Hepatocyte (in vitro differentiated cells): ENCODE measurements at regions not wholly inside any gene's neighbourhood (a gene's known extent, or its start where the extent isn't known, plus 50 kb on each side); places are given as distances from the start of the nearest gene placed in this dataset.
"Not testable (repeated sequence)": the region's sequence is repeated elsewhere in the genome, so short reads cannot be mapped to it uniquely, and the experiment has no call there.

Experiments used
- DNase-seq: peaks from one replicate; pipeline ENCODE4 v3.0.0-alpha.2; 2016; ENCODE audit warnings: low spot score
- H2AFZ ChIP-seq: fragments of 200-600 bp; sonication (generic); 2 replicates; pipeline ENCODE4 v1.6.0; 2016; ENCODE audit warnings: antibody characterized with exemption, mild to moderate bottlenecking
- H3K27ac ChIP-seq: fragments of 200-600 bp; sonication (generic); 2 replicates; pipeline ENCODE4 v1.5.1; 2016; ENCODE audit warnings: mild to moderate bottlenecking
- H3K27me3 ChIP-seq: fragments of 200-600 bp; sonication (generic); 2 replicates; pipeline ENCODE4 v1.6.1; 2016
- H3K36me3 ChIP-seq: fragments of 200-600 bp; sonication (generic); replicated peaks from 2 replicates; pipeline ENCODE4 v1.5.1; 2016; ENCODE audit warnings: low read depth; ENCODE audit not compliant: insufficient read depth
- H3K4me1 ChIP-seq: fragments of 200-600 bp; sonication (generic); 2 replicates; pipeline ENCODE4 v1.5.1; 2016; ENCODE audit warnings: mild to moderate bottlenecking, moderate library complexity; ENCODE audit not compliant: insufficient read depth
- H3K4me2 ChIP-seq: fragments of 200-600 bp; sonication (generic); 2 replicates; pipeline ENCODE4 v1.6.0; 2016
- H3K4me3 ChIP-seq: fragments of 200-600 bp; sonication (generic); 2 replicates; pipeline ENCODE4 v1.5.1; 2016; ENCODE audit warnings: mild to moderate bottlenecking
- H3K79me2 ChIP-seq: fragments of 200-600 bp; sonication (generic); 2 replicates; pipeline ENCODE4 v1.6.0; 2017; ENCODE audit warnings: mild to moderate bottlenecking
- H3K9me2 ChIP-seq: fragments of 200-600 bp; sonication (generic); replicated peaks from 2 replicates; pipeline ENCODE4 v1.6.0; 2017; ENCODE audit warnings: mild to moderate bottlenecking; ENCODE audit not compliant: insufficient read depth
- H3K9me3 ChIP-seq: fragments of 200-600 bp; sonication (generic); 2 replicates; pipeline ENCODE4 v1.5.1; 2016; ENCODE audit warnings: low read depth, mild to moderate bottlenecking
- H4K20me1 ChIP-seq: fragments of 200-600 bp; sonication (generic); 2 replicates; pipeline ENCODE4 v1.6.0; 2016; ENCODE audit warnings: mild to moderate bottlenecking; ENCODE audit not compliant: insufficient read depth, poor library complexity, severe bottlenecking
- WGBS: methylation state at CpG from one replicate; pipeline ENCODE4 v1.1.6; 2016; ENCODE audit warnings: low lambda C conversion rate; ENCODE audit errors: missing lambda C conversion rate; 5-methylcytosine and 5-hydroxymethylcytosine counted together

DNA sequence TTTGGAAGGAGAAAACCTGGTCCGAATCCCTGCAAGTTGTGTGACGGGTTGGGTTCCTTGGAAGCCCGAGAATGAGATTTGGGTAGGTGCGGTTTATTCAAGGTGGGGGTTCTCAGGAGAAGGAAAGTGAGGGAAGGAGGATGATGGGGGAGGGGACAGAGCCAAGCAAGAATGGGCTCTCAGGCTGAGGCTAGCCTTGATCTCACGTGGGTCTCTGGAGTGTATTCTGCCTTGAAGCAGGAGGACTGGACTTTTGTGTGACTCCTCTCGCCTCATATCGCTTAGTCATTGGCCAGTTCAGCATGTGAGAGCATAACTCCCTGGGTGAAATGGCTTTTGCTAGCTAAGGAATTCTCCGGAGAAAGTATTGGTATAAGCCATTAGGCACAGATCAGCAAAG, 120.9 kb downstream of the NPIPA7 start:
- not testable (repeated sequence) for H3K4me1 ChIP-seq, H3K27ac ChIP-seq, H3K27me3 ChIP-seq, H3K79me2 ChIP-seq, H2AFZ ChIP-seq, H3K36me3 ChIP-seq, H3K4me2 ChIP-seq, H3K9me2 ChIP-seq, DNase-seq, H3K4me3 ChIP-seq, H3K9me3 ChIP-seq, H4K20me1 ChIP-seq
- no CpG with 5 or more reads among the region's 8 CpGs for WGBS

DNA sequence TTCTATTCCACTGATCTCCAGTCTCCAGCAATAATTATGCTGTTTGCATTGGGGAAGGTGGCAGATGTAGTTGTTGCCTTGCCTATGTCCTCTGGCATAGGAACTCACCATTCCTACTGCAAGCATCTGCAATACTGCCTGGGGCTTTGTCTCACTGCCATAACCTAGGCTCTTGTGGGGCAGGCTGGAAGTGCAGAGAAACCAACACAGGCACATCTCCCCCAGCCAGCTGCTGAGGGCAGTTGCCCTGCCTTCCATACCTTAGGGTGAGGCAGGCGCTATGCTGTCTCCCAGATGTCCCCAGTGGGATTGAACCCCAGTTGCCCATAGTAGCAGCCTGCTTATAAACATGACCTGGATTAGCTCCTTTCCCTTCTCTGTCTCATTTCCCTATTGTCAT, 128.1 kb downstream of the NPIPA7 start:
- H3K4me2 ChIP-seq, H3K4me1 ChIP-seq, H3K27me3 ChIP-seq, H3K9me3 ChIP-seq, DNase-seq, H3K27ac ChIP-seq, H4K20me1 ChIP-seq, H2AFZ ChIP-seq, H3K9me2 ChIP-seq, H3K4me3 ChIP-seq, H3K79me2 ChIP-seq, H3K36me3 ChIP-seq: not testable (repeated sequence)
- WGBS, result no CpG with 5 or more reads among the region's 1 CpG

DNA sequence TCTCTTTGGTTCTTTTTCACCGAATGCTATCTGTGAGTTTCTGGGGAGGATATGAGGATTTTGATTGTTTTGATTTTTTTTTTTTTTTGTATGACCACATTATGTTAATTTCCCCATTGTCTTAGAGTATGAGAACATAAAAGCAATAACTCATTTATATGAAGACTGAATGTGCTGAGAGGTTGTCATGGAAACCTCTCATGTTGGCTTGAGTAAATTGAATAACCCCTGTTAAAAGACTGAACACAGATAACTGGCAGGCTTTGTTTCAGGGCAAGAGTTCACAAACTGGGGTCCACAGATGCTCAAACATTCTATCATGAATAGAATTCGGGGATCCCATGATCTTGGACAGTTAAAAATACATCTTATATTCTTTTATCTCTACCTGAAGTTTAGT, 129.4 kb downstream of the NPIPA7 start:
- H3K27me3 ChIP-seq, H3K27ac ChIP-seq, H3K9me3 ChIP-seq, H3K4me1 ChIP-seq, H4K20me1 ChIP-seq, H3K9me2 ChIP-seq, H3K36me3 ChIP-seq, DNase-seq, H3K4me2 ChIP-seq, H2AFZ ChIP-seq, H3K79me2 ChIP-seq, H3K4me3 ChIP-seq: not testable (repeated sequence)
- WGBS, result no CpG with 5 or more reads among the region's 2 CpGs

DNA sequence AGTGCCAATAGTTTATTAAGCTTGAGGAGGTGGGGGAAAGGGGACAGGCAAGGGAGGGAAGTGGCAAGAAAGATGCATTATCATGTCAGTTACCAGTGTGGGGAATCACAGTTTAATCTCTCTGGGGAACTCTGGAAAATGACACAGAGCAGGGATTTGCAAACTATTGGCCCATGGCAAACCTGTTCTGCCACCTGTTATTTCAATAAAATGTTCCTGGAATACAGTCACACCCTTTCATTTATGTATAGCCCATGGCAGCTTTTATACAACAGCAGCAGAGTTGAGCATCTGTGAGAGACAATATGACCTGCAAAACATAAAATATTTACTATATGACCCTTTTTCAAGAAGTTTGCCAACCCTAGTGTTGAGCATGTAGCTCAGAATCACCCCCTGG, 140.5 kb downstream of the NPIPA7 start:
- not testable (repeated sequence) for H3K4me3 ChIP-seq, H3K4me1 ChIP-seq, H3K27ac ChIP-seq, H4K20me1 ChIP-seq, H3K9me3 ChIP-seq, H3K4me2 ChIP-seq, H3K27me3 ChIP-seq, DNase-seq, H2AFZ ChIP-seq, H3K79me2 ChIP-seq, H3K9me2 ChIP-seq, H3K36me3 ChIP-seq

DNA sequence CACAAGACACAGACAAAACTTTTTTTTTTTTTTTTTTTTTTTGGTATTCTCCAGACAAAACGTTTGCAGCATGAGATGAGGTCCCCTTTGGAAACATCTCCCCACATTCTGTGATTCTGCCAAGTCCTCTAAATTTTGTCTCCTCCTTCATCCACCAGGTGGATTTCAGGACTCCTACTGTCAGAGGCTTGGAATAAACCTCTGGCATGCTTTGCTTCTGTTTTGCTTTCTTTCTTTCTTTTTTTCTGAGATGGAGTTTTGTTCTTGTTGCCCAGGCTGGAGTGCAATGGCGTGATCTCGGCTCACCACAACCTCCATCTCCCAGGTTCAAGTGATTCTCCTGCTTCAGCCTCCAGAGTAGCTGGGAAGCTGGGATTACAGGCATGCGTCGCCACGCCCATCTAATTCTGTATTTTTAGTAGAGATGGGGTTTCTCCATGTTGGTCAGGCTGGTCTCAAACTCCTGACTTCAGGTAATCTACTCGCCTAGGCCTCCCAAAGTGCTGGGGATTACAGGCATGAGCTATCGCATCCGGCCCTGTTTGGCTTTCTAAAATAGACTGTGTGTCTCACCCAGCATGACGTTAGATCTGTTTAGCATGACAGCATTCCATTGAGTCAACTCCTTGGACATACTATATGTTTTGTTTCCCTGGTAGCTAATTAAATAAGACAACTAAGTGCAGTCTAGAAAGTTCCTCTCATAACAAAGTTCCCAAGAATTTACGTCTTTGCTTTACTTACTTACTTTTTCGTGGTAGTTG, 142.5 kb downstream of the NPIPA7 start:
- H4K20me1 ChIP-seq, H3K4me2 ChIP-seq, H3K9me2 ChIP-seq, H3K4me1 ChIP-seq, H2AFZ ChIP-seq, H3K9me3 ChIP-seq, H3K27ac ChIP-seq, H3K79me2 ChIP-seq, H3K4me3 ChIP-seq, DNase-seq, H3K36me3 ChIP-seq, H3K27me3 ChIP-seq: not testable (repeated sequence)
- 100% methylated on average over 2 of the region's 12 CpGs for WGBS

DNA sequence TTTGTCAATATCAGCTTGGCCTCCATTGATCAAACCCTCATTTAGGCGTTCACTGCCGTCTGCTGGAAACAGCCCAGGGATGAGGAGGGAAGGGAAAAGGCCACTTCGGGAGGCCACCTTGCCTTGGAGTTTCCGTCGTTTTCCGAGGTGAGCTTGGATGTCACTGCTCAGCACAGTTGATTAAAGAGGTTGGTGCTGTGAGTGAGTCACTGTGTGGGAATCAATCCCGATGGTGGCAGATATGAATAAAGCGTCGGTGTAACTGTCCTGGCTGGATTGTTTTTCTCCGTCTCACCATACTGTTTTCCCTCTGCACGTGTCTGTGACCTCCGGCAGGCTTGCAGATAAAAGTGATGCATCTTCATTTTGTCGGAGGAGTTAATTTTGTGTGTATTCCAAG, 148.1 kb downstream of the NPIPA7 start:
- H3K36me3 ChIP-seq, H3K9me3 ChIP-seq, H3K4me2 ChIP-seq, H4K20me1 ChIP-seq, DNase-seq, H3K4me3 ChIP-seq, H3K27me3 ChIP-seq, H3K4me1 ChIP-seq, H3K9me2 ChIP-seq, H3K27ac ChIP-seq, H2AFZ ChIP-seq, H3K79me2 ChIP-seq: not testable (repeated sequence)
- no CpG with 5 or more reads among the region's 13 CpGs for WGBS

DNA sequence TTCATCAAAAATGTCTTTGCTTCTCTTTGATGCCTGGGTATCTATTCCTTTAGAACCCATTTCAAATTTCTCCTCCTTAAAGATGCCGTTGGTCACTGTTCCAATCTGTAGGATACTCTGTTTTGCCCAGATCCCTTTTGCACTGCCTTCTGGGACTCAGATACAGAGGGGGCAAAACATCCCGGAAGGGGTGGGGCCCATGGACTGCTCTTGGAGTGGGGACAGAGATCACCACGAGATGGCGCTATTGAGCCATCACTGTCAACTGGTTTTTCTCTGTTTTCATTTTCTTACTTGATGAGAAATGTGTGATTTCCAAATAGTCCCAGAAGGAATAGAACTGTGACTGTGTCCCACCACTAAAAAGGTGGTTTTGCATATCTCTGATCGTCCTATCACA, 151.8 kb downstream of the NPIPA7 start:
- not testable (repeated sequence) for H3K4me3 ChIP-seq, H3K4me2 ChIP-seq, H3K9me3 ChIP-seq, H3K27me3 ChIP-seq, DNase-seq, H3K36me3 ChIP-seq, H2AFZ ChIP-seq, H3K27ac ChIP-seq, H3K4me1 ChIP-seq, H4K20me1 ChIP-seq, H3K9me2 ChIP-seq, H3K79me2 ChIP-seq
- WGBS, result 23% methylated on average over 2 of the region's 5 CpGs

DNA sequence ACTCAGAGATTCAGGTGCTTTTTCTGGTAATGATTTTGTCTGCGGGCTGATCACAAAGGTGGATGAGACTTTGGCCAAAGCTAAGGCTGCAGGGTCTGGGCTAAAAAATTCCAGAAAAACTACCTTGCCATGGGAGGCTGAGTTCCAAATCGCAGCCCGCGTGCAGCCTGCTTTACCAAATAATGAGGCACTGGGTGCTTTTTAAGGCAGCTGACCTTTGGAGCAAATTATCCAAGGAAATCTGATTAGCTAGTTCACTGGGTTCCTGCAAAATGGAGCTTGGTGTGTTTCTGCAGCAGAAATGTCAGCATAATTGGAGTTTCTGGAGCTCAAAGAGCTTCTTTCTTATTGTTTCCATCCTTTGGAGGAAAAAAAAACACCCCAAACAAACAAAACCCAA, 156.6 kb downstream of the NPIPA7 start:
- H3K79me2 ChIP-seq, H3K27ac ChIP-seq, H2AFZ ChIP-seq, H3K4me1 ChIP-seq, DNase-seq, H3K4me3 ChIP-seq, H3K27me3 ChIP-seq, H3K9me2 ChIP-seq, H3K36me3 ChIP-seq, H3K9me3 ChIP-seq, H4K20me1 ChIP-seq, H3K4me2 ChIP-seq: not testable (repeated sequence)
- WGBS, result 76% methylated on average over 4 of the region's 4 CpGs

DNA sequence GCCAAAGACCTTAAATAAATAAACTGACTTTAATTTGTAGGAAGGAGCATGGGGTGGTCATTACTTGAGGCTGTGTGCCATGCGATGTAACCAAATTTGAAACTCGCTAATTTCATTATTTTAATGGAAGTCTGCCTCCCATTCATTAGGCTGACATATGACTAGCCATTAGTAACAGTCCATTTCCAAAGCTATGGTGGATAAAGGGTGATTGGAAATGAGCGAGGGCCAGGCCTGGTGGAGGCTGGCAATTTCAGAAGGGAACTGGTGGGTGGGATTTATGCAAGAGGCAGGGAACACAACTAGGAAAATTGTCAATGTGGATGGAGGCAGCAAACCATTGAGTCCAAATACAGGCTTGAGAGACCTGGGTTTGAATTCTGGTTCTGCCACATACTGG, 157.2 kb downstream of the NPIPA7 start:
- H3K9me3 ChIP-seq, H3K9me2 ChIP-seq, H3K4me3 ChIP-seq, H3K4me2 ChIP-seq, H4K20me1 ChIP-seq, DNase-seq, H3K4me1 ChIP-seq, H2AFZ ChIP-seq, H3K27ac ChIP-seq, H3K27me3 ChIP-seq, H3K36me3 ChIP-seq, H3K79me2 ChIP-seq: not testable (repeated sequence)
- 94% methylated on average over 3 of the region's 3 CpGs for WGBS
